KMS-11 (cell line): ENCODE measurements at regions not wholly inside any gene's neighbourhood (a gene's known extent, or its start where the extent isn't known, plus 50 kb on each side); places are given as distances from the start of the nearest gene placed in this dataset.
"Not testable (repeated sequence)": the region's sequence is repeated elsewhere in the genome, so short reads cannot be mapped to it uniquely, and the experiment has no call there.

Source experiments
- H2AFZ ChIP-seq: fragments of 200-600 bp; sonication (generic); 2 replicates; pipeline ENCODE4 v1.6.1; 2016; ENCODE audit warnings: antibody characterized with exemption, mixed run types, low read depth
- H3K27ac ChIP-seq: fragments of 200-600 bp; sonication (generic); 2 replicates; pipeline ENCODE4 v1.6.1; 2016; ENCODE audit warnings: mild to moderate bottlenecking, mixed run types
- H3K27me3 ChIP-seq: fragments of 200-600 bp; sonication (generic); 2 replicates; pipeline ENCODE4 v1.6.1; 2017; ENCODE audit warnings: mild to moderate bottlenecking, low read depth, mixed run types, moderate library complexity; ENCODE audit not compliant: insufficient read depth
- H3K36me3 ChIP-seq: fragments of 200-600 bp; sonication (generic); 2 replicates; pipeline ENCODE4 v1.6.1; 2017; ENCODE audit warnings: mild to moderate bottlenecking, mixed run types; ENCODE audit not compliant: insufficient read depth
- H3K4me1 ChIP-seq: fragments of 200-600 bp; sonication (generic); 2 replicates; pipeline ENCODE4 v1.6.1; 2016; ENCODE audit warnings: mild to moderate bottlenecking, low read depth, mixed run types; ENCODE audit not compliant: poor library complexity, severe bottlenecking
- H3K4me2 ChIP-seq: fragments of 200-600 bp; sonication (generic); 2 replicates; pipeline ENCODE4 v1.7.0; 2016; ENCODE audit warnings: mild to moderate bottlenecking, mixed run types
- H3K4me3 ChIP-seq: fragments of 200-600 bp; sonication (generic); IDR thresholded peaks from 2 replicates; pipeline ENCODE4 v1.6.1; 2017; ENCODE audit warnings: low read depth, low read length, mixed read lengths; ENCODE audit not compliant: insufficient read depth
- H3K79me2 ChIP-seq: fragments of 200-600 bp; sonication (generic); 2 replicates; pipeline ENCODE4 v1.6.1; 2016; ENCODE audit warnings: low read depth, mixed run types; ENCODE audit not compliant: insufficient read depth
- H3K9ac ChIP-seq: fragments of 200-600 bp; sonication (generic); 2 replicates; pipeline ENCODE4 v1.6.1; 2016; ENCODE audit warnings: mild to moderate bottlenecking, mixed run types
- H4K20me1 ChIP-seq: fragments of 200-600 bp; sonication (generic); 2 replicates; pipeline ENCODE4 v1.6.1; 2016; ENCODE audit warnings: mild to moderate bottlenecking, mixed run types; ENCODE audit not compliant: insufficient read depth

DNA sequence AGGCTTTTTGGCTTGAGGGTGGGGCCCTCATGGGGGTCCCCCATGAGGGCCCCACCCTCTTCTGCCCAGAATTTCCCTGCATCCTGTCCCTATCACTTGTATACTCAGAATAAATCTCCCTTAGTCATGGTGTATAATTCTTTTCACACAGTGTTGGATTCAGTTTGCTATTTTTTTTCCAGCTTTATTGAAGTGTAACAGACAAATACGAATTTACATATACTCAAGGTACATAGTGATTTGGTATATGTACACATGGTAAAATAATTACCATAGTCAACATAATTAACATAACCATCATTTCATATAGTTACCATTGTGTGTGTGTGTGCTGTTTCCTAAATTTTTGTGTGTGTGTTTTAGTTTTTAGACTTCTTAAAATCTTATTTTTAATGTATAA is 289.4 kb downstream of the CNTNAP3B start:
- not testable (repeated sequence) for H4K20me1 ChIP-seq, H3K27me3 ChIP-seq, H2AFZ ChIP-seq, H3K4me3 ChIP-seq, H3K79me2 ChIP-seq, H3K4me2 ChIP-seq, H3K4me1 ChIP-seq, H3K36me3 ChIP-seq, H3K27ac ChIP-seq, H3K9ac ChIP-seq

DNA sequence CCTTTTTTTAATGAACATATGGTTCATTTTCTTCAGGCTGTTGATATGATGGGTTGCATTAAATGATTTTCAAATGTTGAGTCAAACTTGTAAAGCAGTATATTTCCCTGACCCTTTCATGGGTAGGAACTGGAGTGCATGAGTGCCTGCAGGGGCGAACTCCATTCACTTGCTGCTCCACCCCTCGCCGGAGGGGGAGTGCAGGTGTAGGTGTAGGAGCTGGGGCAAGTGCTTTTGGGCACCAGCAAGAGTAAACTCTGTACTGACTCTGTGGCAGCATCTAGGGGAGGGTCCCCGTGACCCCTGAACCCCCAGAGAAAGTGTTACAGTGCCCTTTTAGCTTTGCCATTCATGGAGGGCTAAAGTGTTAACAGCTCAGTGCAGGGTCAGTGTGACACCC is 290.3 kb downstream of the CNTNAP3B start:
- not testable (repeated sequence) for H3K9ac ChIP-seq, H3K27me3 ChIP-seq, H3K36me3 ChIP-seq, H3K4me3 ChIP-seq, H3K79me2 ChIP-seq, H4K20me1 ChIP-seq, H3K4me2 ChIP-seq, H3K4me1 ChIP-seq, H3K27ac ChIP-seq, H2AFZ ChIP-seq

- not testable (repeated sequence) for H2AFZ ChIP-seq, H3K4me3 ChIP-seq, H3K4me1 ChIP-seq, H3K27me3 ChIP-seq, H3K79me2 ChIP-seq, H3K36me3 ChIP-seq, H4K20me1 ChIP-seq, H3K9ac ChIP-seq, H3K4me2 ChIP-seq, H3K27ac ChIP-seq
Observed at GRCh38 chr9:41838562-41838851, 290.7 kb downstream of the CNTNAP3B start.

DNA sequence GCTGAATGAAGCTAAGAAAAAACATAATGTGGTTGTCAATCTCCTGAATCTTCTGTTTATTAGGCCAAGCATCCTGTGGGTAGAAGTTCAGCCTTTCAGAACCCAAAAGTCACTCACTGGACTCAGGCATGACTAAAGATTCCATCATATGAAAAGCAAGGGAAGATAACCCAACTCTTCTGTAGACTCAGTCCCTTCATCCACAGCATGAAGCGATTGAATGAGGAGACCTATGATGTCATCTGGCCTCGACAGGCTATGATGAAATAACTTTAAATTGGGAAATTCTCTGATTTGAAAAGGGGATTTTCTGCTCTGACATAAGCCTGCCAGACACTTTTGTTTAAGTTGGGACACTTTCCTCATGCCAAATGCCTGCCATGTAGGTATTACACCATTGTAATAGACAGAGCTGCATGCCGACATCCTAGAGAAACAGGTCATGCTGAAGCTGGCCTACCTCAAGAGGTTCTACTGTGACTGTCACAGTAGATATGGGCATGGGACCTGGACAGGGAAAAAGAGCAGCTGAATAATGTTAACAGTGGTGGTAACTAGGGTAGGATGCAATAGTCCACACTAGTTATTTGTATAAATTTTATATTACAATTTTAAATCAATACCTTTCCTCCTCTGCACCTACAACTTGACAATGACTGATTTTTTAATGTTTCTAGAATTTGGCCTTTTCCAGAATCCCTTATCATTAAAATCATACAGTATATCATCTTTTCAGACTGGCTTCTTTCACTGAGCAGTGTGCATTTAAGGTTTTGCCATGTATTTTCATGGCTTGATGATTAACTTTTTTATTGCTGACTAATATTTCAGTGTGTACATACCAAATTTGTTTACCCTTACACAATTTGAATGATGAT is 291.3 kb downstream of the CNTNAP3B start:
- H3K36me3 ChIP-seq, H3K27ac ChIP-seq, H4K20me1 ChIP-seq, H2AFZ ChIP-seq, H3K4me2 ChIP-seq, H3K4me3 ChIP-seq, H3K9ac ChIP-seq, H3K4me1 ChIP-seq, H3K79me2 ChIP-seq, H3K27me3 ChIP-seq: not testable (repeated sequence)

- H3K4me1 ChIP-seq, H3K9ac ChIP-seq, H3K36me3 ChIP-seq, H4K20me1 ChIP-seq, H3K4me3 ChIP-seq, H3K4me2 ChIP-seq, H2AFZ ChIP-seq, H3K27me3 ChIP-seq, H3K27ac ChIP-seq, H3K79me2 ChIP-seq: not testable (repeated sequence)
Observed at GRCh38 chr9:41833108-41833507, 296.1 kb downstream of the CNTNAP3B start.

- H4K20me1 ChIP-seq, H3K27me3 ChIP-seq, H3K9ac ChIP-seq, H3K4me2 ChIP-seq, H3K4me3 ChIP-seq, H3K4me1 ChIP-seq, H3K79me2 ChIP-seq, H3K36me3 ChIP-seq, H3K27ac ChIP-seq, H2AFZ ChIP-seq: not testable (repeated sequence)
Observed at GRCh38 chr9:41824723-41825122, 304.5 kb downstream of the CNTNAP3B start.

GRCh38 chr9:41802706-41803105 is 326.5 kb downstream of the CNTNAP3B start:
- H3K9ac ChIP-seq, H2AFZ ChIP-seq, H4K20me1 ChIP-seq, H3K36me3 ChIP-seq, H3K79me2 ChIP-seq, H3K4me2 ChIP-seq, H3K4me3 ChIP-seq, H3K27ac ChIP-seq, H3K4me1 ChIP-seq, H3K27me3 ChIP-seq: not testable (repeated sequence)

DNA sequence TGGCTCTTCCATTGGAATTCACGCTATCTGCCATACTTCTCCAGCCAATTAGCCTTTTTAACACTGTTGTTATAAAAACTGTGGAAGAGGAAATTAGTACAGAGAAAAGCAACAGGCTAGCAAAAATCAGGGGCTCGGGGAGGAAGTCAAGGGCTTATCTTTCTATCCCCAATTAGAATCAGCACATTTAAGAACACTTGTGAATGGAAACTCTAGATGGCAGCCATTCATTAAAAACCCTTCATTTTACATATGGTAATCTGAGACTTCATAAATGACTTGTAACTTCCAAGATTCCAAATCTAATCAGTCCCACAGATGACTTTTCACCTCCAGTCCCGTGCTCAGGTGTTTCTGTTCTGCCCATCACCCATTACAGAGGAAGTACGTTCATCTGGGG is 330.5 kb downstream of the CNTNAP3B start:
- not testable (repeated sequence) for H3K27me3 ChIP-seq, H4K20me1 ChIP-seq, H3K4me3 ChIP-seq, H3K27ac ChIP-seq, H3K36me3 ChIP-seq, H2AFZ ChIP-seq, H3K9ac ChIP-seq, H3K4me1 ChIP-seq, H3K79me2 ChIP-seq, H3K4me2 ChIP-seq

DNA sequence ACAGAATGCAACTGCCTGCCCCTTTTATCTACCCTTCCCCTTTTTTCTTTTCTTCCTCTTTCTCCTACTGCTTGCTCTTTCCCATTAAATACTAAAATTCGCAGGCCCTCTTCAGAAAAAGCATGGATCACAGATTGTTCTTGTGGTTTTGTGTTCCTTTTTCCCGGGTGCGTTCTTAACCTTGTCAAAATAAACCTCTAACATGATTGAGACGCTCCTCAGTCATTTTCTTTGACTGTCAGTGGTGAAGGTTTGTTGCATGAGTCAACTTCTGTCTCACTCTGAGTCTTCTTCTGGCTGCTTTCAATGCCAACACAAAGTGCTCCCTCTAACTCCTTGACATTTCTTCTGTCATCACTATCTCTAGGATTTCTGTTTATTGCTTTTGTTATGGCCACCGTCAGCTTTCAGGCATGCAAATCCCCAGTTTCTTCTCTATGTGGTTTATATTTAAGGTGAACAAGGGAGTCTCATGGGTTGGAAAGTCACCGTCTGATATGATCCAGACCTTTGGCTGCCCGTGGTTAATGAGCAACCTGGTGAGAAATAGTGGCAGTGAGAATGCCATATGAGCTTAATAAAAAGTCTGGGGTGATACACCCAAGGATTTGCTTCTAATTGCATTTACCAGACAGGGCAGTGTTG is 338.4 kb downstream of the CNTNAP3B start:
- H3K27ac ChIP-seq, H3K9ac ChIP-seq, H4K20me1 ChIP-seq, H3K4me1 ChIP-seq, H3K79me2 ChIP-seq, H3K4me2 ChIP-seq, H2AFZ ChIP-seq, H3K4me3 ChIP-seq, H3K36me3 ChIP-seq, H3K27me3 ChIP-seq: not testable (repeated sequence)

DNA sequence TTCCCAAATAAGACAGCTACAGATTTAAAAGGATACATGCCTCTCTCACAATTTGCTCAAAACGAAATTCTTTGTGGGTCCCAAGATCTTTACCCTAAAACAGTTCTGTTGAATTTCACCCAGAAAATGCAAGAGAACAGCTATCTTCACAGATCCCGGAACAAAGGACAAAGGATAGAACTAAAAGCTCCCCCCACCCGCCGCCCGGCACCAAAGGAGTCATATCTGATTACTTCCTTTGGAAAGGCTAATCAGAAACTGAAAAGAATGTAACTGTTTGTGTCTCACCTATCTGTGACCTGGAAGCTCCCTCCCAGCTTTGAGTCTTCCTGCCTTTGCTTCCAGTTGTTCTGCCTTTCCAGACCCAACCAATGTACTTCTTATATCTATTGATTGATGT is 339.2 kb downstream of the CNTNAP3B start:
- H3K4me3 ChIP-seq, H4K20me1 ChIP-seq, H2AFZ ChIP-seq, H3K9ac ChIP-seq, H3K27ac ChIP-seq, H3K4me1 ChIP-seq, H3K36me3 ChIP-seq, H3K4me2 ChIP-seq, H3K79me2 ChIP-seq, H3K27me3 ChIP-seq: not testable (repeated sequence)
